Parathyroid adenoma (tissue), 2 donors: ENCODE measurements at regions not wholly inside any gene's neighbourhood (a gene's known extent, or its start where the extent isn't known, plus 50 kb on each side); places are given as distances from the start of the nearest gene placed in this dataset.

ENCODE experiments used
- H2AFZ ChIP-seq: fragments of 300-600 bp; sonication (generic); one replicate; pipeline ENCODE4 v1.7.0; 2017; ENCODE audit warnings: antibody characterized with exemption, mild to moderate bottlenecking
- H3K27ac ChIP-seq: fragments of 300-600 bp; sonication (generic); one replicate; pipeline ENCODE4 v1.7.0; 2017
- H3K27me3 ChIP-seq: fragments of 300-600 bp; sonication (generic); one replicate; pipeline ENCODE4 v1.7.0; 2017; ENCODE audit warnings: low read length; ENCODE audit not compliant: control insufficient read depth, insufficient read depth
- H3K36me3 ChIP-seq: fragments of 300-600 bp; sonication (generic); one replicate; pipeline ENCODE4 v1.7.0; 2017; ENCODE audit warnings: low read length; ENCODE audit not compliant: control insufficient read depth, insufficient read depth
- H3K4me1 ChIP-seq: fragments of 300-600 bp; sonication (generic); one replicate; pipeline ENCODE4 v1.7.0; 2017; ENCODE audit warnings: control low read depth
- H3K4me2 ChIP-seq: fragments of 300-600 bp; sonication (generic); one replicate; pipeline ENCODE4 v1.7.0; 2017; ENCODE audit warnings: low read length
- H3K4me3 ChIP-seq: fragments of 300-600 bp; sonication (generic); one replicate; pipeline ENCODE4 v1.7.0; 2017; ENCODE audit warnings: low read depth, low read length
- H3K79me2 ChIP-seq: fragments of 300-600 bp; sonication (generic); one replicate; pipeline ENCODE4 v1.7.0; 2017; ENCODE audit warnings: control low read depth
- H3K9ac ChIP-seq: fragments of 300-600 bp; sonication (generic); one replicate; pipeline ENCODE4 v1.7.0; 2017; ENCODE audit warnings: mild to moderate bottlenecking
- H3K9me3 ChIP-seq: fragments of 300-600 bp; sonication (generic); one replicate; pipeline ENCODE4 v1.7.0; 2017; ENCODE audit warnings: low read length; ENCODE audit not compliant: control insufficient read depth
- CTCF ChIP-seq: fragments of 300-600 bp; sonication (generic); IDR thresholded peaks from one replicate; pipeline ENCODE4 v1.7.0; 2017; ENCODE audit warnings: antibody characterized with exemption, mild to moderate bottlenecking
- donor health status: primary hyperparathyroidism.

- Histone ChIP-seq H3K9ac (no peak overlapping the region), H3K4me1 (no peaks in the 10 kb centered on the region), H2AFZ (no peak overlapping the region), H3K79me2 (no peaks in the 10 kb centered on the region), H3K4me2 (no peak overlapping the region), H3K36me3 (no peaks in the 10 kb centered on the region), H3K9me3 (no peaks in the 10 kb centered on the region), H3K27ac (no peak overlapping the region), H3K27me3 (no peaks in the 10 kb centered on the region), H3K4me3 (no peak overlapping the region)
- TF ChIP-seq CTCF, result no peak
Observed at GRCh38 chr14:101273091-101273490, 288.2 kb upstream of the DIO3 start.

- Histone ChIP-seq H3K9me3 (no peaks in the 10 kb centered on the region), H3K79me2 (no peaks in the 10 kb centered on the region), H2AFZ (no peak overlapping the region), H3K4me2 (no peak overlapping the region), H3K27ac (no peak overlapping the region), H3K9ac (no peak overlapping the region), H3K4me1 (no peaks in the 10 kb centered on the region), H3K4me3 (no peak overlapping the region), H3K36me3 (no peaks in the 10 kb centered on the region), H3K27me3 (no peaks in the 10 kb centered on the region)
- no peak for TF ChIP-seq CTCF
Observed at GRCh38 chr14:101276309-101277091, 284.8 kb upstream of the DIO3 start.

GRCh38 chr14:101282418-101282817 is 278.9 kb upstream of the DIO3 start:
- H3K4me3 ChIP-seq, result no peak overlapping the region
- H3K79me2 ChIP-seq, result no peaks in the 10 kb centered on the region
- no peaks in the 10 kb centered on the region for H3K9me3 ChIP-seq
- no peak overlapping the region for H3K27ac ChIP-seq
- H3K4me1 ChIP-seq, result no peaks in the 10 kb centered on the region
- TF ChIP-seq CTCF, result no peak
- H3K4me2 ChIP-seq, result no peak overlapping the region
- no peaks in the 10 kb centered on the region for H3K36me3 ChIP-seq
- no peaks in the 10 kb centered on the region for H3K27me3 ChIP-seq
- H3K9ac ChIP-seq, result no peak overlapping the region
- no peak overlapping the region for H2AFZ ChIP-seq

- H3K36me3 ChIP-seq, result no peaks in the 10 kb centered on the region
- H3K79me2 ChIP-seq, result no peaks in the 10 kb centered on the region
- no peak overlapping the region for H3K4me3 ChIP-seq
- no peak overlapping the region for H3K27ac ChIP-seq
- no peak overlapping the region for H2AFZ ChIP-seq
- H3K9ac ChIP-seq, result no peak overlapping the region
- no peaks in the 10 kb centered on the region for H3K9me3 ChIP-seq
- H3K4me1 ChIP-seq, result no peaks in the 10 kb centered on the region
- no peak for TF ChIP-seq CTCF
- H3K4me2 ChIP-seq, result no peak overlapping the region
- H3K27me3 ChIP-seq, result no peaks in the 10 kb centered on the region
Observed at GRCh38 chr14:101284711-101285110, 276.6 kb upstream of the DIO3 start.
